ENCODE measurements at regions not wholly inside any gene's neighbourhood (a gene's known extent, or its start where the extent isn't known, plus 50 kb on each side); places are given as distances from the start of the nearest gene placed in this dataset.
"Not testable (repeated sequence)": the region's sequence is repeated elsewhere in the genome, so short reads cannot be mapped to it uniquely, and the experiment has no call there.

GRCh38 chr13:65468628-65469027 is 1761.5 kb downstream of the PCDH9 start:
- DNase-seq, result no peak

DNA sequence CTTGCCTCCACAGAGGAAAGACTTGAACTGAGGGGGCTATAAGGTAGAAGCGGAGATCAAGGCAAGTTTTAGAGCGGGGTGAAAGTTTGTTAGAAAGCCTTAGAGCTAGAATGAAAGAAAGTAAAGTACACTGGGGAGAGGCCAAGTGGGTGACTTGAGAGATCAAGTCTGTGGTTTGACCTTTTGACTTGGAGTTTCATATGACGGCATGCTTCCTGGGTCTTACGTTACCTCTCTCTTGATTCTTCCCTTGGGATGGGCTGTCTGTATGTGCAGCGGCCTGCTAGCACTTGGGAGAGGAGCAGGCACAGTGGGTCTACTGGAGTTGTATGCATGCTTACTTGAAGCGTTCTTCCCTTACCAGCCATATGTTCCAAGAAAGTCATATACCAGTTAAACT is 1768.5 kb downstream of the PCDH9 start:
- no peak for DNase-seq

DNA sequence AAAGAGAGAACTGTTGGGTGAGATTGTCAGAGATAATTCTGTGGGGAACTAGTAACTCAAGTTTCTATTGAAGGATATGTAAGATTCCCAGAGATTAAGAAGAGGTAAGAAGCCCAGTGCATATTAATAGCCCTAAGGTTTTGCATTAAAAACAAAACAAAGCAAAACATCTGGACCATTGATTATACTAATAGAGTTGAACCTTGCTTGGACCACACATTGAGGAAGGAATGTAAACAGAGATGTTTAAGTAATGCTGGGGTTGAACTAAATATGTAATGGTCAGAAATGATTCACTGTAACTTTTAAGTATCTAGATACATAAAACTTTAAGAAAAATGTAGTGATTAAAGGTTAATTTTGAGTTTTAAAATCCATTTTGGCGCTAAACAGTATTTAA is 1770.0 kb downstream of the PCDH9 start:
- no peak for DNase-seq

- no peak for DNase-seq
Observed at GRCh38 chr13:65456150-65456912, 1773.8 kb downstream of the PCDH9 start.

DNA sequence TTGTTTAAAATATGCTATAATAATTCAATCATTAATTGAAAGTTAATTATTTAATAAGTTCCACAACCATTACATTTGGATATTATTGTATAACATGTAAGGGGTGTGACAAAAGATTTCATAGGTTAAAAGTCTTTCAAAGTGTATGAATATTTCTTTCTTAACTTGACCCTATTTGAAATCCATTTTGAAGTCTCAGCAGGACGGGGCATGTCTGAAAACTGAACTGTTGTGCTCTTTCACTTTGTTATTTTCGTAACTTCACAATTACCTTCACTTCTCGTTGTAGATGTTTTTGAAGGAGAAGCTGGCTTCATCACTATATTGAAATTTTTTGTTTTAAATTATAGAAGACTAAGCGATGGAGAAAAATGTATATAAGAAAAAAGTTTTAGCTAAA is 1775.7 kb downstream of the PCDH9 start:
- DNase-seq, result no peak

- no peak for DNase-seq
Observed at GRCh38 chr13:65453982-65454381, 1776.2 kb downstream of the PCDH9 start.

DNA sequence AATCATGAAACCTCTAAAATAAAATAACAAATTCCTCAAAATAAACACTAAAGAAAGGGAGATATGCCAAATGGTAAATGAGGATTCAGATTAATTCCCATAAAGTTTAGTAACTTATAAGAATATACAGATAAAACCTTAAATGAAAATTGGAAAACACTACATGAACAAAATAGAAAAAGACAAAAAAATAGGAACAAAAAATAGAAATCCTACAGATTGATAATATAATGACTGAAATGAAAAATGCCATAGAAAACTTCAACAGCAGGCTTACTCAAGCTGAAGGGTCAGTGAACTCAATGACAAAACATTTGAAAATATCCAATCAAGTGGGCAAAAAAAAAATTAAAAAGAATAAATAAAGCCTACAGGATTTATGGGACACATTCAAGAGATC is 1784.8 kb downstream of the PCDH9 start:
- no peak for DNase-seq

- no peak for DNase-seq
Observed at GRCh38 chr13:65435590-65435989, 1794.5 kb downstream of the PCDH9 start.

DNA sequence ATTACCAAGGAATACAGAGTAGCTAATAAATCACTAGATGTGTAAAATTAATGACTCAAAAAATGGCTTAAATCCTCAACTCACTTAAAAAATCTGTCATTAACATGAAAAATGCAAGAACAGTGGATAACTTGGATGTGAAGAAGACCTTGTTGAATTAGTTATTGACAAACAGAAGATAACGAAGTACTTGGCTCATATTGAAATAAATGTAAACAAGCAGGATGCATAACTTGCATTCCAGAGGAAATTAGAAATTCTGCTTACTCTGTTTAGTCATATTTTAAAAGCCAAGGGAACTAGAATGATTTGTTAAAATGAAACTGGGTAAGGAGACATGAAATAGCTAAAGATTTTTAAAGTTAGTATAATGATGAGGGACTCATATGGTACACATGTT is 1812.2 kb downstream of the PCDH9 start:
- DNase-seq, result no peak

- DNase-seq, result no peak
Observed at GRCh38 chr13:65416784-65417183, 1813.4 kb downstream of the PCDH9 start.

DNA sequence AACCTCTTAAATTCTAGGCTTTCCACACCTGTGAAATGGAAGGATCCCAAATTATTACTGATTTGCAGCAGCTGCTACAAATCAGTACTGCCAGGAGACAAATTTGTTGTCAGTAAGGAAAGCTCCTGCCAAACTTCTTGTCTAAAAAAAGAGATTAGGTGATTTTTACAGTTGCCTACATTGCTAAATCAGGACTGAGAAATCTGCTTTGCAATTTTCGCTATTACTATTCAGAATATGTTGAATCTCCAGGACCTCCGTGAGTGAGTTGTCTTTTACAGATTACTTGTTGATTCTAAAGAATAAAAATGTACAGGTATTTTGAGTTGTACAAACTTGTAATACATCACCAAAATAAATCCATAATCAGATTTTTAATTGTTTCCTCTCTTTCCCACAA is 1815.9 kb downstream of the PCDH9 start:
- DNase-seq, result no peak

GRCh38 chr13:65411521-65411920 is 1818.6 kb downstream of the PCDH9 start:
- DNase-seq, result no peak

- DNase-seq, result no peak
Observed at GRCh38 chr13:65410791-65411190, 1819.3 kb downstream of the PCDH9 start.

DNA sequence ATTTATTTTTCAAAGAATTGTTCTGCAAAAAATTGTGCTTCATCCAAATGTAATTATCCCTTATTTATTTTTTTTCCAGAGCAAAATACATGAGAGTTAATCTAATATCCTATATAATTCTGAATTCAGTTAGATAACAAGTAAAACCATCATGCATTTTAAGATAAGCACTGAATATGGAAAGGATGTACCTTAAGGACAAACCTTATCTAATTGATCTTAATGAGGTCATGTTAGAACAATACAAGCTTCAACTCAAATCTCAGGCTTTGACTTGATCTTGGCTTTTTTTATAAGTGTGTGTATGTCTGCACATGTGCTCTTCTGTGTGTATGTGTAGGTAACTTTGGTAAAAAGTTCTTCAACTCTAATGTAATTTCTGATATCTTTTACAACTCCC is 1828.8 kb downstream of the PCDH9 start:
- no peak for DNase-seq

DNA sequence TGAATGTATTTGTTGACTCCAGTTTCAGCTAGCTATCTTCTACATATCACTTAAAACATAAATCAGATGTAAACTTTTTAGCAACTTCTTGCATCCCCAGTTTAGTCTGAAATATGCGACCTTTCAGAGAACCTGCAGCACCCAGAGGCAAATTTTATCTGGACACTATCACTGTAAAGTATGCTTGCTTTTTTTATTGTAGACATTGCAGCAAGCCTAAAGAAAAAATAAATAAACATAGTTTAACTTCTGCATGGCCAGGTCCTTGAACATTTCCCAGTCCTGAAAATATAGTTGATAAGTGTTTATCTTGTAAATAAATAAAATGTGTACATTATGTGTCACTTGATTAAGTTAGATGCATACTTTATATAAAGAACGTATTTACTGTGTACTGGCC is 1829.4 kb downstream of the PCDH9 start:
- no peak for DNase-seq

- no peak for DNase-seq
Observed at GRCh38 chr13:65387743-65388347, 1842.3 kb downstream of the PCDH9 start.

GRCh38 chr13:65378943-65379519 is 1851.1 kb downstream of the PCDH9 start:
- DNase-seq, result no peak

DNA sequence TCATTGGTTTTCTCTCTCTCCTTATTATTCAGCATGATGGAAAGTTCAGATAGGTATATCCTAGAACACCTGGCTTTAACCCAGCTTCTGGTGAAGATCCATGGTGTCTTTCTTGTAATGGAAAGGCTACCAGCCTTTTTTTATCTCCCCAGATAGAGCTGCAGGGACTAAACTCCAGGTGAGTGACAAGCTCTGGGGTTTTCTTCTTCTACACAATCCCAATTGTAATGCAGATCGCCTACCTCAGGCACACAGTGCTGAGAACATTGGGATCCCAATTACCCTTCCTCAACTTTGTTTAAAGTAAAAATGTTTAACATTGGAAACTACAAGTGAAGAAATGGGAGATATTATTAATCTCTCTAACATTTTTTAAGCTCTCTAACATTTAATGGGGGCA is 1851.7 kb downstream of the PCDH9 start:
- no peak for DNase-seq

GRCh38 chr13:65368832-65369231 is 1861.3 kb downstream of the PCDH9 start:
- DNase-seq, result no peak

DNA sequence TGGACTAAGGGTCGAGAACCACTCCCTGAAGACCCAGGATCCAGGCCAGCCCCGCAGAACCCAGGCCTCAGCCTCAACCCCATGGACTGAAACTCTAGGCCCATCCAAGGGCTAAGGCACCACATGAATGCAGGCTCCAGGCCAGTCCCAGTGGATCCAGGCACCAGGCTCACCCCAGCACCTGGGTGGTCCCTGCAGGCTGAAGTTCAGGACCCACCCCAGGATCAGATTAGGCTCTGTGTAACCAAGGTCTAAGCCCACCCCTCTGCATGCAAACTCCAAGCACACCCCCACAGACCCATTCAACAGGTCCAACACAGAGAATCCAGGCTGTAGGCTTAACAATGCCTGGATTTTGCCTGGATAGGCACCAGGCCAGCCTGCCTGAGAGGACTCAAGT is 1876.2 kb downstream of the PCDH9 start:
- no peak for DNase-seq

DNA sequence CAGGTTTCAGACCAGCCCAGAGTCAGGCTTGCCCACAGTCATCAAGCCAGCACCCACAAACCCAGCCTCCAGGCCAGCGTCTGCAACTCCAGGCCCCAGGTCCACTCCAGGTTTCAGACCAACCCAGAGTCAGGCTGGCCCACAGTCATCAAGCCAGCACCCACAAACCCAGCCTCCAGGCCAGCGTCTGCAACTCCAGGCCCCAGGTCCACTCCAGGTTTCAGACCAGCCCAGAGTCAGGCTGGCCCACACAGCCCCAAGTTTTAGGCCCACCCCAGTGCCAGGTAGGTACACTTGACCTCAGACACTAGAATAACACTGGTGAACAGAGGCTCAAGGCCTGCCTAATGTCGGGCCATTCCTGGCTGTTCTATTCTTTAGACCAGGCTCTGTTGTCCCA is 1877.0 kb downstream of the PCDH9 start:
- not testable (repeated sequence) for DNase-seq

DNA sequence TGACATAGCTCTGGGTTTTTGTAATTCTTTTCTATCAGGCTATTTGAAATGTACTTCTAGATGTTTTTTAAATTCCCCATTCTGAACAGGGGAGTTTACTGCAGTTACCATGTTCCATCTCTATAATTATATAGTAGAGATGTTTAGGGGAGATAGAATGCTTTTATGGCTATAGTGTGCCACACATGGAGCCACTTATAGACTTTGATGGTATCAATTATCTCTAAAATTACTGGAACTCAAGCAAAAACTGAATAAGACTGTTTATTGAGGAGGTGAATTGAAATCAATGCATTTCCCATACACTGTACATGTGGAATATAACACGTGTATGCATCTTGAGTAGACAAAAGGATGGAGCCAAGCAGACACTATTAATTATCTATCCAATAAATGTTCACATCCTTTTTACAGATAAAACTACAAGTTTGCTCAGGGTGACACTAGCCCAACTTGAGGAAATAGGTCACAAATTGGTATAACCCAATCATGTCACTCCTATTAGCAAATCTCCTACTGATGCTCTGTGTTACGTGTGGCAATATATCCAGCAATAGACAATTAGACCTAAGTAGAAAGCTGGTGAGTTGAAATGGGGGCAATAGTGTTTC is 1882.6 kb downstream of the PCDH9 start:
- DNase-seq, result no peak

DNA sequence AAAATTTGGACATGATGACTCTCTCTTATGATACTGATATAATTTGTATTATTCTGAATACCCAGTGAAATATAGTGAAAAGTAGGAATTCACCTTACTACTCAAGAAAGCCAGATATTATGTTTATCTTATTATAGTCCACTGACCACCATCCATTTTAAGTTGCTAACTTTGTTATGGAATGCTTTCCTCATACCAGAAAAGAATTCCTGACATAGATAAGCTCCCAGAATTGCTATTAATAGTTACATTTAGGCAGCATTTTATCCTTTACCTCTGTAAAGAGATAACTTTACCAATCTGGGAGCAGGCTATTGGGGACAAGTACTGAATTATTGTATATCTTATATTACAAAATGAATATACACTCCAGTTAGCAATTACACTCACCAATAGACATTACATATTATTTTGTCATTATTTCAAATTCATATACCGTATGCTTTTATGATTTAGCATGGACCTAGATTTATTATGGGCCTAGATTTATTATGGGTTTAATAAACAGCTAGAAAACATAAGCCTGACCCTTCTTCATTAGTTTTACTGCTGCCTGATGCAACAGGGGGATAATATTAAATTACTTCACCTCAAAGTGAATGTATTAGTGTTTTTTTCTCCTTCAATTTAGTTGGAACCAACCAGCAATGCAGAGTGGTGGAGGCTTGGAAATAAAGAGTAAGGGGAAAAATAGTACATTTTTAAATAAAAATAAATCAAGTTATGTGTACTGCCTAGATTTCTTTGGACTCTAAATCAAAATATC is 1886.1 kb downstream of the PCDH9 start:
- no peak for DNase-seq
